Central memory CD8-positive, alpha-beta T cell (primary cell): ENCODE measurements at regions not wholly inside any gene's neighbourhood (a gene's known extent, or its start where the extent isn't known, plus 50 kb on each side); places are given as distances from the start of the nearest gene placed in this dataset.
"Not testable (repeated sequence)": the region's sequence is repeated elsewhere in the genome, so short reads cannot be mapped to it uniquely, and the experiment has no call there.

Source experiments
- ATAC-seq: fragments of 150-1000 bp; cut with Tn5 transposase; replicated peaks from 2 replicates; pipeline ENCODE4 v1.10.0; 2022; ENCODE audit warnings: mild to moderate bottlenecking, moderate FRiP score, moderate number of reproducible peaks; ENCODE audit not compliant: poor library complexity, severe bottlenecking; ENCODE audit errors: extremely low read depth
- DNase-seq, 2 donors: peaks; one replicate each; pipeline ENCODE4 v3.0.0; 2021; ENCODE audit warnings: low spot score in 2 of 2
- H3K27ac Mint-ChIP-seq: one replicate; pipeline ENCODE4 v1.8.0; 2022; ENCODE audit warnings: low read depth, mild to moderate bottlenecking, moderate library complexity, mixed read lengths
- H3K27me3 Mint-ChIP-seq: one replicate; pipeline ENCODE4 v1.8.0; 2022; ENCODE audit warnings: mixed read lengths
- H3K36me3 Mint-ChIP-seq: one replicate; pipeline ENCODE4 v1.8.0; 2022; ENCODE audit warnings: mild to moderate bottlenecking, moderate library complexity, mixed read lengths; ENCODE audit not compliant: insufficient read depth
- H3K4me1 Mint-ChIP-seq: one replicate; pipeline ENCODE4 v1.8.0; 2022; ENCODE audit warnings: mixed read lengths
- H3K4me3 Mint-ChIP-seq: one replicate; pipeline ENCODE4 v1.8.0; 2022; ENCODE audit warnings: mild to moderate bottlenecking, moderate library complexity, mixed read lengths
- H3K9me3 Mint-ChIP-seq: one replicate; pipeline ENCODE4 v1.8.0; 2022; ENCODE audit warnings: mixed read lengths

DNA sequence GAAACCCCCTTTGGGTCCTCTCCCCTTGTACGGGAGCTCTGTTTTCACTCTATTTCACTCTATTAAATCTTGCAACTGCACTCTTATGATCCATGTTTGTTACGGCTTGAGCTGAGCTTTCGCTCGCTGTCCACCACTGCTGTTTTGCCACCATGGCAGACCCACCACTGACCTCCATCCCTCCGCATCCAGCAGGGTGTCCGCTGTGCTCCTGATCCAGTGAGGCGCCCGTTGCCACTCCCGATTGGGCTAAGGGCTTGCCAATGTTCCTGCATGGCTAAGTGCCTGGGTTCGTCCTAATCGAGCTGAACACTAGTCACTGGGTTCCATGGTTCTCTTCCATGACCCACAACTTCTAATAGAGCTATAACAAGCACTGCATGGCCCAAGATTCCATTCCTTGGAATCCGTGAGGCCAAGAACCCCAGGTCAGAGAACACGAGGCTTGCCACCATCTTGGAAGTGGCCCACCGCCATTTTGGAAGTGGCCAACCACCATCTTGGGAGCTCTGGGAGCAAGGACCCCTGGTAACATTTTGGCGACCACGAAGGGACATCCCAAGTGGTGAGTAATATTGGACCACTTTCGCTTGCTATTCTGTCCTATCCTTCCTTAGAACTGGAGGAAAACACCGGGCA is 197.9 kb downstream of the PYDC2 start:
- H3K27ac Mint-ChIP-seq, ATAC-seq, H3K4me3 Mint-ChIP-seq, DNase-seq, H3K36me3 Mint-ChIP-seq, H3K4me1 Mint-ChIP-seq, H3K27me3 Mint-ChIP-seq: not testable (repeated sequence)
- H3K9me3 Mint-ChIP-seq = peaks cover 22% of the 10 kb centered on the region

DNA sequence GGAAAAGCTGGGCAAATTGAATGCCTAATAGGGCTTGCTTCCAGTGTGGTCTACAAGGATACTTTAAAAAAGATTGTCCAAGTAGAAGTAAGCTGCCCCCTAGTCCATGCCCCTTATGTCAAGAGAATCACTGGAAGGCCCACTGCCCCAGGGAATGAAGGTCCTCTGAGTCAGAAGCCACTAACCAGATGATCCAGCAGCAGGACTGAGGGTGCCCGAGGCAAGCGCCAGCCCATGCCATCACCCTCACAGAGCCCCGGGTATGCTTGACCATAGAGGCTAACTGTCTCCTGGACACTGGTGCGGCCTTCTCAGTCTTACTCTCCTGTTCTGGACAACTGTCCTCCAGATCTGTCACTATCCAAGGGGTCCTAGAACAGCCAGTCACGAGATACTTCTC is 201.2 kb downstream of the PYDC2 start:
- not testable (repeated sequence) for H3K4me1 Mint-ChIP-seq, ATAC-seq, H3K27me3 Mint-ChIP-seq, H3K36me3 Mint-ChIP-seq, DNase-seq, H3K4me3 Mint-ChIP-seq, H3K27ac Mint-ChIP-seq
- H3K9me3 Mint-ChIP-seq = peaks cover 23% of the 10 kb centered on the region

DNA sequence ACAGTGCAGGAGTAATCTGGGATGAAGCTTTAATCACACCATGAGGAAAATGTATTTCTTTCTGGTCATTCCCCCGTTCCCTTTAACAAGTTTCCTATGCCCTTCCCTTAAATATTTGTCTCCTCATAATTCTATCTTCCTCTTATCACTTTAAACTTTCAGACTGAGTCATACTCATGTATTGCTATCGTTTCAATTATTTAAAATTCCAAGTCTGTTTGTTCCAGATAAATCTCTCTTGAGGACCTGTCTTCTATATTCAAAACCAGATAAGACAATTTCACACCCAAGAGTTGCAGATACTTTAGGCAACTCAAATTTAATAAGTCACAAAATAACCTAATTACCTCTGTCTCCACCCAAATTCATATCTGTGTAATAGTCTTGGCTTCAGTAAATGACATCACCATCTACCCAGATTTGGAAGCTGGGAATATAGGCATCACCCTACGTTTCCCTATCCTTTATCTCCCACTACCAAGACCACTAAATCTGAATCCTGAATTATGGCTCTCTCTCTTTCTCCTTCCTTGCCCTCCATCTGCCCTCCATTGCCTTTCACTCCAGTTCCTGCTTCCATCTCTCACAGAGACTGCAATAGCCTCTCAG is 220.1 kb downstream of the PYDC2 start:
- Mint-ChIP-seq H3K9me3 (peaks cover 15% of the 10 kb centered on the region), H3K27me3 (no peaks in the 10 kb centered on the region), H3K27ac (no peak overlapping the region), H3K36me3 (no peaks in the 10 kb centered on the region), H3K4me1 (no peaks in the 10 kb centered on the region), H3K4me3 (no peak overlapping the region)
- DNase-seq (no peak), ATAC-seq (no peak)

DNA sequence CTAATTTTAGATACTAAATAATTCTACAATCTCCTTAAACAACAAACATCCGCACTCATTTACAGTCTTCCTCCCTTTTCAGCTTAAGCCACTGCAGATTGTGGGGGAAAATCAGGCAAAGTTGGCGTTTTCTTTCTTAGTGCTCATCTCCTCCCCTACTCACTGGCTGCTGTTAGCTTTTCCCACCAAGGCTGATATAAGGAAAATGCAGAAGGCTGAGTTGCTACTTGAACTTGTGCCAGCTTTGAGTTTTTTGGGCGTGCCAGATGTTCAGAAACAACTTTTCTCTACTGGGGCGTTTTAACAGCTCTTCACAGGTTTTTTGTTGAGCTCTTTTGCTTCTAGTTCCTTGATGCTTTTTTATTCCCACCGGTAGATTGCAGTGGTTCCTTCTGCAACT is 222.0 kb downstream of the PYDC2 start:
- H3K4me1 Mint-ChIP-seq = no peaks in the 10 kb centered on the region
- H3K9me3 Mint-ChIP-seq = peaks cover 20% of the 10 kb centered on the region
- DNase-seq (no peak), ATAC-seq (no peak)
- no peak overlapping the region for H3K4me3 Mint-ChIP-seq
- H3K27ac Mint-ChIP-seq = no peak overlapping the region
- no peaks in the 10 kb centered on the region for H3K27me3 Mint-ChIP-seq
- H3K36me3 Mint-ChIP-seq = no peaks in the 10 kb centered on the region

DNA sequence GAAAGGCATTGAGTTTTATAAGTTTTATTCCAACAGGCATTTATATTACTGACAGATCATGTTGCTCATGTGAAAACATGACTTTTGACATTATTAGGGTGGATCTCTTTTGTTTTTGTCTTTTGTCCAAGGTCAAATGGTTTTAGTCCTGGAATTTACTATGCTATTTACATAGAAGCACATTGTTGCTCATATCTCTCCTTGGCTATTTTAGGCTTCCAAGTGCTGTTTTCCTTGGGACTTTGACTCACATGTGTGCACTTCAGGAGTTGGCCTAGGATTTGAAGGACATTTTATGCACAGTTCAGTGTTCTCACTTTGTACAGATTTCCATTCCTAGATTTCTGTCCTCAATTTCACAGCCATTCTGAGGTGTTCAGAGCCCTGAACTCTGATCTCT is 225.7 kb downstream of the PYDC2 start:
- ATAC-seq = no peak
- peaks cover 21% of the 10 kb centered on the region for H3K9me3 Mint-ChIP-seq
- no peak for DNase-seq
- no peaks in the 10 kb centered on the region for H3K27me3 Mint-ChIP-seq
- H3K27ac Mint-ChIP-seq = no peak overlapping the region
- no peak overlapping the region for H3K4me3 Mint-ChIP-seq
- no peaks in the 10 kb centered on the region for H3K4me1 Mint-ChIP-seq
- no peaks in the 10 kb centered on the region for H3K36me3 Mint-ChIP-seq

DNA sequence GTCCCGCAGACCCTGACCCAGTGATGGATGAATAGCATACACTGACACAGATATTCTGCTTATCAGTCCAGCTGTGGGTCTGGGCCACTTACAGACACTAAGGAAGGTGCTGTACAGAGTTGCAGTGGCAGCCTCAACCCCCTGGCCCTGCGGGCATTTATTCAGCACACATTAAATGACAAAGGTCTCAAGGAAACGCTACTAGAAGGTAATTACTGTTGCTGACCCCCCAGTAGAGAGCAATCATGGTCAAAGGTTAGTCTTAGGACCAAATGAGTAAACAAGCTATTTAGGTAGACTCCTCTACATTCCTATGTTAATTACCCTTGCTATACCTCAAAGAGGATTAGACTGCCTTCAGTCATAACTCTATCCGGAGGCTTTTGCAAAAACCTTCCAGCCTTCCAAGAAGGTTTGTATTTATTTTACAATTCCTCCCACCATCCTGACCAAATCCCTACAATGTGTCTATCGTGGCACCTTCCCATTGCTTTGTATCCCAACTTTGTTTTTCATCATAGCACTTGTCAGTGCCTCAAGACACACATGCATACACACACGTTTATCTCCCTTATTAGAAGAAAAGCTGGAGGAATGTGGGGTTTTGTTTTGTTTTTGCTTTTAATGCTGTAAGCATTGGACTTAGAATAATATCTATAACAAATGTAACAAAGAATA is 227.9 kb downstream of the PYDC2 start:
- Mint-ChIP-seq H3K4me3 (no peak overlapping the region), H3K4me1 (no peaks in the 10 kb centered on the region), H3K9me3 (peaks cover 14% of the 10 kb centered on the region), H3K27me3 (no peaks in the 10 kb centered on the region), H3K27ac (no peak overlapping the region), H3K36me3 (no peaks in the 10 kb centered on the region)
- ATAC-seq (no peak), DNase-seq (no peak)

DNA sequence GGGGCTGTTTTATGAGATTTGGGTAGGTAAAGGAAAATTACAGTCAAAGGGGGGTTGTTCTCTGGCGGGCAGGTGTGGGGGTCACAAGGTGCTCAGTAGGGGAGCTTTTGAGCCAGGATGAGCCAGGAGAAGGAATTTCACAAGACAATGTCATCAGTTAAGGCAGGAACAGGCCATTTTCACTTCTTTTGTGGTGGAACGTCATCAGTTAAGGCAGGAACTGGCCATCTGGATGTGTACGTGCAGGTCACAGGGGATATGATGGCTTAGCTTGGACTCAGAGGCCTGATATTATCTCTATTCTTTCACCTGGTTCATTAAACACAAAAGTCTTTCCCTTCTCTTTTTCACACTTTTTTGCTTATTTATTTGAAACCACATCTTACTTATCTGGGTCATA is 230.2 kb downstream of the PYDC2 start:
- DNase-seq = not testable (repeated sequence)
- H3K9me3 Mint-ChIP-seq = peaks cover 11% of the 10 kb centered on the region

DNA sequence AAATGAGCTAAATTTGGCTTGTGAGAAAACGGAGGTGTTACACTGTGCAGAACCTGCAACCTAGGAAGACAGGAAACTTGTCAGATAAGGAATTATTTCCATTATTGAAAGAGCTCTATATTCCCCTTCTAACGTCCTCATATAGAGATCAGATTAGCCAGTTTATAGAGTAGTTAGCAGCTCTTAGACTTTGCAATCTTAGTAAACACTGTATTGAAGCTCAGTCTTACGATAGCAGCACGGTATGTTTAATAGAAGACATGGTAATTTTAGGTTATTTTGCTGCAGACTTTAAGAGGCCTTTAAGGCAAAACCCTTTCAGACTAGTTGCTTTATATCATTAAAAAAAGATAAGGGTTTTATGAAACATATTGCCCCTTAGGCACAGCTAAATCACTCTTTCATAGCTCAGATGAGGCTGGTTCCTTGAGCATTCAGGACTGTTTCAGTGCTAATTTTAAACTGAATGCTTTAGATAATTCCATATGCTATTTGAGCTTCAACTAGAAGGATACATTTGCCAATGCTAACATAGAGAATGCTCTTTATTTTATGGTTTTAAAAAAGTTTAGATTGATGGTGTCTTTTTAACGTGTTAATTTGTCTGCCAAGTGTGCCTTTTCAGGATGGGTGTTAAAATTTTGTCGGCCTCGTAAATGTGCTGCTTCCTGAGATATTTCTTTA is 234.3 kb downstream of the PYDC2 start:
- Mint-ChIP-seq H3K4me3 (no peak overlapping the region), H3K36me3 (no peaks in the 10 kb centered on the region), H3K27ac (no peak overlapping the region), H3K27me3 (no peaks in the 10 kb centered on the region), H3K9me3 (no peaks in the 10 kb centered on the region), H3K4me1 (no peaks in the 10 kb centered on the region)
- ATAC-seq (no peak), DNase-seq (no peak)

More for the DNA sequence above, 230.2 kb downstream of the PYDC2 start:
- not testable (repeated sequence) for H3K27me3 Mint-ChIP-seq, H3K4me3 Mint-ChIP-seq, H3K36me3 Mint-ChIP-seq, H3K27ac Mint-ChIP-seq, H3K4me1 Mint-ChIP-seq, ATAC-seq

DNA sequence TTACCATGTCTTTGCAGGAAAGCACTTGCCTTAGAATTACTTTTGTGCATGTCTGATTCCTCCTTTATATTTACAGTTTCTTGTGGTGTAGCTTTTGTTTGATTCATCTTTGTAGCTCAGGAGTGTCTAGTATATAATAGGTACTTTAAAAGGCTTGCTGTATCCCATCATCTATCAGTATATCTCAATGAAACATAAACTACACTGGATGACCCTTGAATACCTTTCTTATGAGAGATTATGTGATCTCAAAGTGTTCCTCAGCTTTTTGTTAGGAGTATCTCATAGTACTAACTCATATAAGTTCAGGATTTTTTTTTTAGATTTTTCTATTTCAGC is 234.8 kb downstream of the PYDC2 start:
- no peak overlapping the region for H3K27ac Mint-ChIP-seq
- H3K4me3 Mint-ChIP-seq = no peak overlapping the region
- no peaks in the 10 kb centered on the region for H3K36me3 Mint-ChIP-seq
- DNase-seq = no peak
- no peaks in the 10 kb centered on the region for H3K4me1 Mint-ChIP-seq
- ATAC-seq = no peak
- H3K27me3 Mint-ChIP-seq = no peaks in the 10 kb centered on the region
- H3K9me3 Mint-ChIP-seq = peaks cover 4% of the 10 kb centered on the region

DNA sequence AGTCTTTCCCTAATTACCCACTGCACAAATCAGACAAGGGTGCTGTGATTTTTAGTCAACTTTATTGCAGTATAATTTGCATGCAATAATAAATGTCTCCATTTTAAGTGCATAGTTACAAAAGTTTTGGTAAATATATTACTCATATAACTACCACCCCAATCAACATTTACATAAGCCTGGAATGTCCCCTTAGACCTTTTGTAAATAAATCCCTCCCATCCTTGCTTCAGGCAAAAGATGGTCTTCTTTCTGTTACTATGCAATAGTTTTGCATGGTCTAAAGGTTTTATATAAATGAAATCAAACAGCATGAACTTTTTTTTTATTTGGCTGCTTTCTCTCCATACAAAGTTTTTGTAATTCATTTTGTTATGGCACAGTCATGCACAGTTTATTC is 235.4 kb downstream of the PYDC2 start:
- no peaks in the 10 kb centered on the region for H3K27me3 Mint-ChIP-seq
- no peak overlapping the region for H3K27ac Mint-ChIP-seq
- no peaks in the 10 kb centered on the region for H3K4me1 Mint-ChIP-seq
- ATAC-seq = no peak
- no peak for DNase-seq
- H3K9me3 Mint-ChIP-seq = peaks cover 8% of the 10 kb centered on the region
- H3K4me3 Mint-ChIP-seq = no peak overlapping the region
- H3K36me3 Mint-ChIP-seq = no peaks in the 10 kb centered on the region

DNA sequence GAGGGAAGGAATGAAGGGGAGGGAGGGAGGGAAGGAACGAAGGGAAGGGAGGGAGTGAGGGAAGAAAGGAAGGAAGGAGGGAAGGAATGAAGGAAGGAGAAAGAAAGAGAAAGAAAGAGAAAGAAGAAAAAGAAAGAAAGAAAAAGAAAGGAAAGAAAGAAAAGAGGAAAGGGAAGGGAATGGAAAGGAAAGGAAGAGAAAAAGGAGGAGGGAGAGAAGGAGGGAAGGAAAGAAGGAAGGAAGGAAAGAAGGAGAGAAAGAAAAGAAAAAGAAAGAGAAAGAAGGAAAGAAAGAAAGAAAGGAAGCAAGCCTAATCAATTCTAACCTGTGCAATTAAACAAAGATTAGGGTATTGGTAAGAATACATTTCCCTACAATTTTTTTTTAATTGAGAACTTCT is 238.6 kb downstream of the PYDC2 start:
- Mint-ChIP-seq H3K4me3 (no peak overlapping the region), H3K27ac (no peak overlapping the region), H3K9me3 (peaks cover 14% of the 10 kb centered on the region), H3K4me1 (no peaks in the 10 kb centered on the region), H3K27me3 (no peaks in the 10 kb centered on the region), H3K36me3 (no peaks in the 10 kb centered on the region)
- DNase-seq (no peak), ATAC-seq (no peak)

DNA sequence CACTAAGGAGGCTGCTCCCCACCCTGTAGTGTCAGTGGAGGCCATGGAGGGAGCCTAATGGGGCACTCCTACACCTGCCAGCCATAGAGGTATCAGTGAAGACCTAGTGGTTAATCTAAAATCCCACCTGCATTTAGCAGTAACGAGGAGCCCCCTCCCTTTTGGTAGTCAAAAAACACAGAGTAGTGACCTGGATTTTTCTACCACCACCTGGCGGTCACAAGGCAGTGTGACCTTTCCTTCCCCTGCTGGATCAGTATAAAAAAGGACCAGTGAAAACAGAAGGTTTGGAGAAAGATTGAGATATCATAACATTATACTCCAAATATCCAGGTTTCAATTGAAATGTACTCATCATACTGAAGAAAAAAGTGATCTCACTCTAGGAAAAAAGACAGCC is 241.2 kb downstream of the PYDC2 start:
- Mint-ChIP-seq H3K4me3 (no peak overlapping the region), H3K4me1 (no peaks in the 10 kb centered on the region), H3K9me3 (peaks cover 14% of the 10 kb centered on the region), H3K27me3 (no peaks in the 10 kb centered on the region), H3K27ac (no peak overlapping the region), H3K36me3 (no peaks in the 10 kb centered on the region)
- no peak for ATAC-seq
- DNase-seq = no peak

DNA sequence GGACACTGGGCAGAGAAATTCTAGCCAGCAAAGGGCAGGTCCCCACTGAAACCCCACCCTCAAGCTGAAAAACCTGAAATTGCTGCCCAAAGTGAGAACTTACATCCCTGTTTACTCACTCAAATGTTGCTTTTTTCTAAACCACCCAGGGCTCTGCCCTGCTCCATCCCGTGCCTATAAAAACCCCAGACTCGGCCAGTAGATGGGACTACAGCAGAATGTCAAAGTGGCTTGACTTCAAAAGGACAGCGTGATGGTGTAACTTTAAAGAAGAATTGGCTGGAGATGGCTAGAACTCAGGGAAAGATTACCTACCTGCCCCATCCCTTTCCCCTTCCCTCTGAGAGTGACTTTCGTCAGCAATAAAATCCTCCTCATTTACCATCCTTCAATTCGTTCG is 246.9 kb downstream of the PYDC2 start:
- Mint-ChIP-seq H3K36me3 (no peaks in the 10 kb centered on the region), H3K4me1 (no peaks in the 10 kb centered on the region), H3K27ac (no peak overlapping the region), H3K9me3 (peaks cover 6% of the 10 kb centered on the region), H3K4me3 (no peak overlapping the region), H3K27me3 (no peaks in the 10 kb centered on the region)
- ATAC-seq (no peak), DNase-seq (no peak)
